ENCODE measurements at regions not wholly inside any gene's neighbourhood (a gene's known extent, or its start where the extent isn't known, plus 50 kb on each side); places are given as distances from the start of the nearest gene placed in this dataset.

DNA sequence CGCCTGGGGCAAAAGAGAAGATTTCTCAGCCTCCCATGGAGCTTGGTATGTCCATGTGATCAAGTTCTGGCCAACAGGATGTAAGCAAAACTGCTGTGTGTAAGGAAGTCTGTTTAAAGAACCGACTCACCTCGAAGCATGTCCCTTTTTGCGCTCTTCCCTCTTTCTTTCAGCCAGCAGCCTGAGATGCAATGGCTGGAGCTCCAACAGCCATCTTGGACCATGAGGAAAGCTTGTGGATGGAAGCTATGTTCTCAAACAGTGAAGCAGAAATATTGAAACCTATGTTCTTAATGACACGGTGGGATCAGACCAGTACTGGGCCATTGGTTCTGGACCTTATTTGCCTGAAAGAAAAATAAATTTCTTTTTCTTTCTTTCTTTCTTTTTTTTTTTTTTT lies 82.3 kb upstream of the SLC24A4 start:
- ATAC-seq: no peak
- Histone ChIP-seq H3K4me1 (no peaks in the 10 kb centered on the region), H3K27ac (no peak overlapping the region), H3K36me3 (no peaks in the 10 kb centered on the region), H3K27me3 (no peaks in the 10 kb centered on the region), H3K4me3 (no peak overlapping the region), H3K9me3 (peaks cover 0 to 15% (median 0%) of the 10 kb centered on the region in 3 donors)
- TF ChIP-seq, protein P1, sequence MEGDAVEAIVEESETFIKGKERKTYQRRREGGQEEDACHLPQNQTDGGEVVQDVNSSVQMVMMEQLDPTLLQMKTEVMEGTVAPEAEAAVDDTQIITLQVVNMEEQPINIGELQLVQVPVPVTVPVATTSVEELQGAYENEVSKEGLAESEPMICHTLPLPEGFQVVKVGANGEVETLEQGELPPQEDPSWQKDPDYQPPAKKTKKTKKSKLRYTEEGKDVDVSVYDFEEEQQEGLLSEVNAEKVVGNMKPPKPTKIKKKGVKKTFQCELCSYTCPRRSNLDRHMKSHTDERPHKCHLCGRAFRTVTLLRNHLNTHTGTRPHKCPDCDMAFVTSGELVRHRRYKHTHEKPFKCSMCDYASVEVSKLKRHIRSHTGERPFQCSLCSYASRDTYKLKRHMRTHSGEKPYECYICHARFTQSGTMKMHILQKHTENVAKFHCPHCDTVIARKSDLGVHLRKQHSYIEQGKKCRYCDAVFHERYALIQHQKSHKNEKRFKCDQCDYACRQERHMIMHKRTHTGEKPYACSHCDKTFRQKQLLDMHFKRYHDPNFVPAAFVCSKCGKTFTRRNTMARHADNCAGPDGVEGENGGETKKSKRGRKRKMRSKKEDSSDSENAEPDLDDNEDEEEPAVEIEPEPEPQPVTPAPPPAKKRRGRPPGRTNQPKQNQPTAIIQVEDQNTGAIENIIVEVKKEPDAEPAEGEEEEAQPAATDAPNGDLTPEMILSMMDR (IDR thresholded peaks at IDR 0.05): no peak
- WGBS, 2 donors (ENCODE audit: low coverage in 1 of 2): 75 to 100% methylated on average over 4 of the region's 5 CpGs

DNA sequence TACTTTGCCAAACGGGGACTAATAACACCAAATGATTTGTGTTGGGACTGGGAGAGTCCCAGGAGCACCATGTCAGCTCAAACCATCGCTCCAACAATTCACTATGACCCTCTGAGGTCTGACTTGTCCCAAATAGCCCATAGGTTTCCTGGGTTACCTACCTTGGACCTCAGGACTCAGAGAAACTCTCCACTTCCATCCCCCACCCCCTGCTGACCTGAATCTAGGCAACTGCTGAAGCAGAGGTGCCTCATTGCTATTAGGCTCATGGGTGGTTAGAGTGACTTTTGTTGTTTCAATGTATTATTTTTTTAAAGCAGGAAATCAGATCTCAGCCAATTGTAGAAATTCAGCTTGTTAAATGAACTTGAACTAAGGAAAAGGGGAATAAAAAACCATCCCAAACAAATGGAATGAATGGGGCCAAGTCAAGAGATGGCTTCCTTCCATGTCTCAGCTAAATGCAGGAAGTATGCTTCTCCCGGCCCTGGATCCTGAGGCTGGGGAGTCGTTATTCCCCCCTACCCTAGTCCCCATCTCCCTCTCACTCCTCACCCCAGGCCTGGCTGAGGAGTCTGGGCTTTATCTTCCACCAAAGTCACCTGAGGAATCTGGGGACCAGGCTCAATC lies 80.9 kb upstream of the SLC24A4 start:
- TF ChIP-seq EP300 (IDR thresholded peaks at IDR 0.05) (no peak), POLR2AphosphoS5 (IDR thresholded peaks at IDR 0.05) (no peak), POLR2A (IDR thresholded peaks at IDR 0.05) (no peak)
- TF ChIP-seq, protein P1 (IDR thresholded peaks at IDR 0.05): no peak
- ATAC-seq: no peak
- 33 to 83% methylated on average over 2 to 3 of the region's 4 CpGs for WGBS, 2 donors (ENCODE audit: low coverage in 1 of 2)

GRCh38 chr14:92244805-92245204 lies 78.2 kb upstream of the SLC24A4 start:
- no peak overlapping the region for H3K4me3 ChIP-seq
- H3K27me3 ChIP-seq: peaks cover 7% of the 10 kb centered on the region
- TF ChIP-seq, protein P1 (IDR thresholded peaks at IDR 0.05): no peak
- TF ChIP-seq POLR2AphosphoS5 (IDR thresholded peaks at IDR 0.05) (no peak), EP300 (IDR thresholded peaks at IDR 0.05) (no peak), POLR2A (IDR thresholded peaks at IDR 0.05) (no peak)
- H3K36me3 ChIP-seq: no peaks in the 10 kb centered on the region
- no peak overlapping the region for H3K27ac ChIP-seq
- no peaks in the 10 kb centered on the region for H3K4me1 ChIP-seq
- peaks cover 0 to 26% (median 0%) of the 10 kb centered on the region in 3 donors for H3K9me3 ChIP-seq
- no peak for ATAC-seq

More for the DNA sequence above, 80.9 kb upstream of the SLC24A4 start:
- Histone ChIP-seq H3K4me1 (no peaks in the 10 kb centered on the region), H3K27me3 (no peaks in the 10 kb centered on the region), H3K27ac (no peak overlapping the region), H3K4me3 (no peak overlapping the region), H3K36me3 (no peaks in the 10 kb centered on the region), H3K9me3 (peaks cover 0 to 26% (median 0%) of the 10 kb centered on the region in 3 donors)

DNA sequence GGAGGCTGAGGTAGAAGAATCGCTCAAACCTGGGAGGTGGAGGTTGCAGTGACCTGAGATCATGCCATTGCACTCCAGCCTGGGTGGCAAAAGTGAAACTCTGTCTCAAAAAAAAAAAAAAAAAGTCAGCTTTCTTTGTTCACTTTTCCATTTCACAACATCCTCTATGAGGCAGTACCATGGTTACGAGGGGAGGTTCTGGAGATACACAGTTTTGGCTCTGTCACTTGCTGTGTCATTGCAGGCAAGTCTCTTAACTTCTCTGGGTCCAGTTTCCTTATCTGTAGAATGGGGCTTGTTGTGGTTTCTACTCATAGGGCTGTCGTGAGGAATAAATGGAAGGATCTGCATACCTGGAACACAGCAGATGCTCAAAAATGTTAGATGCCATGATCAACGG lies 75.6 kb upstream of the SLC24A4 start:
- WGBS, 2 donors (ENCODE audit: low coverage in 1 of 2): 89% methylated on average over 4 of the region's 4 CpGs; no CpG with 5 or more reads in 1 of the 2 donors
- no peak for ATAC-seq

DNA sequence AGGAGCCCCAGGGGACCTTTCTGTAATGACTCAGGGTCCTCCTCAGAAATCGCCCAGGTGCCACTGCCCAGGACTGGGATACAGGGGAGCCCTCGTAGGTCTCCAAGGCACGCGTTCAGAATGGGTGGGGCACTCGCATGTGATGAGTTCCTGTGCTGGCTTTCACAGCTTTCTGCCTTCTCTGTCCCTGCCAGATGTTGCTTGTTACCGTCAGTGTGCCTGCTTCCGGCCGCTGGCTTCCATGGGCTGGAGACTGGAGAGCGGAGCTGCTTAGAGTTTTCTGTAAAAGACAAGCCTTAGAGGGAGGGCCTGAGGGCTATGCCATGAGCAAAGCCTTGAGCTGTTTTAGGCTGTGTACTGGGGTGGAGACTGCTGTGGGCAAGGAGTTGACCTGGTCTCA lies 75.0 kb upstream of the SLC24A4 start:
- no peak for ATAC-seq

More for the DNA sequence above, 75.6 kb upstream of the SLC24A4 start:
- Histone ChIP-seq H3K27ac (no peak overlapping the region), H3K36me3 (no peaks in the 10 kb centered on the region), H3K4me1 (no peaks in the 10 kb centered on the region), H3K4me3 (no peak overlapping the region), H3K9me3 (peaks cover 0 to 18% (median 0%) of the 10 kb centered on the region in 3 donors), H3K27me3 (peaks cover 7% of the 10 kb centered on the region)
- TF ChIP-seq POLR2A (IDR thresholded peaks at IDR 0.05) (no peak), EP300 (IDR thresholded peaks at IDR 0.05) (no peak), POLR2AphosphoS5 (IDR thresholded peaks at IDR 0.05) (no peak)
- TF ChIP-seq, protein P1 (IDR thresholded peaks at IDR 0.05): no peak

More for the DNA sequence above, 75.0 kb upstream of the SLC24A4 start:
- Histone ChIP-seq H3K36me3 (no peaks in the 10 kb centered on the region), H3K4me1 (no peaks in the 10 kb centered on the region), H3K9me3 (peaks cover 0 to 18% (median 0%) of the 10 kb centered on the region in 3 donors), H3K27me3 (peaks cover 7% of the 10 kb centered on the region), H3K27ac (no peak overlapping the region), H3K4me3 (no peak overlapping the region)
- TF ChIP-seq POLR2AphosphoS5 (IDR thresholded peaks at IDR 0.05) (no peak), POLR2A (IDR thresholded peaks at IDR 0.05) (no peak), EP300 (IDR thresholded peaks at IDR 0.05) (no peak)
- TF ChIP-seq, protein P1 (IDR thresholded peaks at IDR 0.05): no peak
- 80% methylated on average over 1 of the region's 9 CpGs; no CpG with 5 or more reads in 1 of the 2 donors for WGBS, 2 donors (ENCODE audit: low coverage in 1 of 2)
